Dermis microvascular lymphatic vessel endothelial cell (primary cell): ENCODE measurements at regions not wholly inside any gene's neighbourhood (a gene's known extent, or its start where the extent isn't known, plus 50 kb on each side); places are given as distances from the start of the nearest gene placed in this dataset.
"Not testable (repeated sequence)": the region's sequence is repeated elsewhere in the genome, so short reads cannot be mapped to it uniquely, and the experiment has no call there.

Experiments used
- DNase-seq, 2 donors: peaks; one replicate each; pipeline versions ENCODE4 v3.0.0 to v3.0.0-alpha.2; 2010; ENCODE audit warnings: low read depth in 2 of 2

- DNase-seq = no peak
Observed at GRCh38 chr3:20558161-20558560, 372.2 kb upstream of the SGO1 start.

- DNase-seq = no peak
Observed at GRCh38 chr3:20556661-20557060, 370.7 kb upstream of the SGO1 start.

- DNase-seq = no peak
Observed at GRCh38 chr3:20552605-20553275, 366.7 kb upstream of the SGO1 start.

- not testable (repeated sequence) for DNase-seq
Observed at GRCh38 chr3:20547361-20548269, 361.6 kb upstream of the SGO1 start.

- DNase-seq = no peak
Observed at GRCh38 chr3:20546636-20547035, 360.6 kb upstream of the SGO1 start.

- no peak for DNase-seq
Observed at GRCh38 chr3:20543535-20544226, 357.7 kb upstream of the SGO1 start.

- no peak for DNase-seq
Observed at GRCh38 chr3:20540066-20540465, 354.1 kb upstream of the SGO1 start.

GRCh38 chr3:20539666-20540065 is 353.7 kb upstream of the SGO1 start:
- no peak for DNase-seq

GRCh38 chr3:20537234-20537633 is 351.2 kb upstream of the SGO1 start:
- DNase-seq = no peak

- DNase-seq = no peak
Observed at GRCh38 chr3:20529911-20530310, 343.9 kb upstream of the SGO1 start.

- DNase-seq = no peak
Observed at GRCh38 chr3:20528180-20528770, 342.3 kb upstream of the SGO1 start.

- DNase-seq = no peak
Observed at GRCh38 chr3:20527368-20527767, 341.4 kb upstream of the SGO1 start.

- DNase-seq = no peak
Observed at GRCh38 chr3:20524328-20524727, 338.3 kb upstream of the SGO1 start.

GRCh38 chr3:20523293-20523692 is 337.3 kb upstream of the SGO1 start:
- DNase-seq = no peak

- DNase-seq = not testable (repeated sequence)
Observed at GRCh38 chr3:20517316-20517715, 331.3 kb upstream of the SGO1 start.

- no peak for DNase-seq
Observed at GRCh38 chr3:20516311-20516710, 330.3 kb upstream of the SGO1 start.

GRCh38 chr3:20515834-20516233 is 329.8 kb upstream of the SGO1 start:
- DNase-seq = no peak

- DNase-seq = peak; percentile 32 to 49
Observed at GRCh38 chr3:20511863-20512505, 326.0 kb upstream of the SGO1 start.

- DNase-seq = no peak
Observed at GRCh38 chr3:20510396-20510795, 324.4 kb upstream of the SGO1 start.

GRCh38 chr3:20503394-20504082 is 317.5 kb upstream of the SGO1 start:
- no peak for DNase-seq

- DNase-seq = no peak
Observed at GRCh38 chr3:20490996-20491395, 305.0 kb upstream of the SGO1 start.
